ENCODE measurements at regions not wholly inside any gene's neighbourhood (a gene's known extent, or its start where the extent isn't known, plus 50 kb on each side); places are given as distances from the start of the nearest gene placed in this dataset.

- Histone ChIP-seq H3K4me3 (ENCODE audit: low read depth in 1 of 2, low read length in 2 of 2) (no peak overlapping the region), H3K36me3 (ENCODE audit: insufficient read depth, low read length) (no peaks in the 10 kb centered on the region), H3K27ac (ENCODE audit: low read depth, low read length) (no peak overlapping the region), H3K27me3 (ENCODE audit: control insufficient read depth in 1 of 2, insufficient read depth in 2 of 2, low read length in 2 of 2) (no peaks in the 10 kb centered on the region), H3K4me1 (ENCODE audit: insufficient read depth, low read length) (peaks cover 27% of the 10 kb centered on the region), H3K9ac (ENCODE audit: low read length) (no peak overlapping the region), H3K9me3 (ENCODE audit: low read length) (no peaks in the 10 kb centered on the region)
Observed at GRCh38 chr22:27132400-27132799, 475.0 kb downstream of the MIAT start.

- H3K36me3 ChIP-seq (ENCODE audit: insufficient read depth, low read length): no peaks in the 10 kb centered on the region
- H3K9me3 ChIP-seq (ENCODE audit: low read length): no peaks in the 10 kb centered on the region
- peaks cover 27% of the 10 kb centered on the region for H3K4me1 ChIP-seq (ENCODE audit: insufficient read depth, low read length)
- H3K27ac ChIP-seq (ENCODE audit: low read depth, low read length): no peak overlapping the region
- no peak overlapping the region for H3K4me3 ChIP-seq (ENCODE audit: low read depth in 1 of 2, low read length in 2 of 2)
- H3K9ac ChIP-seq (ENCODE audit: low read length): no peak overlapping the region
- H3K27me3 ChIP-seq (ENCODE audit: control insufficient read depth in 1 of 2, insufficient read depth in 2 of 2, low read length in 2 of 2): no peaks in the 10 kb centered on the region
Observed at GRCh38 chr22:27133019-27133431, 475.6 kb downstream of the MIAT start.

- H3K9me3 ChIP-seq (ENCODE audit: low read length): no peaks in the 10 kb centered on the region
- H3K27ac ChIP-seq (ENCODE audit: low read depth, low read length): no peak overlapping the region
- no peaks in the 10 kb centered on the region for H3K36me3 ChIP-seq (ENCODE audit: insufficient read depth, low read length)
- no peak overlapping the region for H3K4me3 ChIP-seq (ENCODE audit: low read depth in 1 of 2, low read length in 2 of 2)
- H3K27me3 ChIP-seq (ENCODE audit: control insufficient read depth in 1 of 2, insufficient read depth in 2 of 2, low read length in 2 of 2): no peaks in the 10 kb centered on the region
- H3K4me1 ChIP-seq (ENCODE audit: insufficient read depth, low read length): peaks cover 21% of the 10 kb centered on the region
- H3K9ac ChIP-seq (ENCODE audit: low read length): no peak overlapping the region
Observed at GRCh38 chr22:27133681-27134314, 476.4 kb downstream of the MIAT start.

GRCh38 chr22:27134315-27134701 is 476.9 kb downstream of the MIAT start:
- Histone ChIP-seq H3K27me3 (ENCODE audit: control insufficient read depth in 1 of 2, insufficient read depth in 2 of 2, low read length in 2 of 2) (no peaks in the 10 kb centered on the region), H3K27ac (ENCODE audit: low read depth, low read length) (no peak overlapping the region), H3K36me3 (ENCODE audit: insufficient read depth, low read length) (no peaks in the 10 kb centered on the region)

GRCh38 chr22:27135031-27135981 is 477.9 kb downstream of the MIAT start:
- Histone ChIP-seq H3K27me3 (ENCODE audit: control insufficient read depth in 1 of 2, insufficient read depth in 2 of 2, low read length in 2 of 2) (no peaks in the 10 kb centered on the region), H3K36me3 (ENCODE audit: insufficient read depth, low read length) (no peaks in the 10 kb centered on the region), H3K4me1 (ENCODE audit: insufficient read depth, low read length) (peaks cover 23% of the 10 kb centered on the region), H3K4me3 (ENCODE audit: low read depth in 1 of 2, low read length in 2 of 2) (no peak overlapping the region), H3K9ac (ENCODE audit: low read length) (no peak overlapping the region), H3K9me3 (ENCODE audit: low read length) (no peaks in the 10 kb centered on the region), H3K27ac (ENCODE audit: low read depth, low read length) (no peak overlapping the region)

More at GRCh38 chr22:27134315-27134701, 476.9 kb downstream of the MIAT start:
- Histone ChIP-seq H3K4me3 (ENCODE audit: low read depth in 1 of 2, low read length in 2 of 2) (no peak overlapping the region), H3K9ac (ENCODE audit: low read length) (no peak overlapping the region), H3K9me3 (ENCODE audit: low read length) (no peaks in the 10 kb centered on the region), H3K4me1 (ENCODE audit: insufficient read depth, low read length) (peaks cover 16% of the 10 kb centered on the region)

GRCh38 chr22:27136596-27136995 is 479.2 kb downstream of the MIAT start:
- no peaks in the 10 kb centered on the region for H3K27me3 ChIP-seq (ENCODE audit: control insufficient read depth in 1 of 2, insufficient read depth in 2 of 2, low read length in 2 of 2)
- H3K27ac ChIP-seq (ENCODE audit: low read depth, low read length): no peak overlapping the region
- H3K9me3 ChIP-seq (ENCODE audit: low read length): no peaks in the 10 kb centered on the region
- peaks cover 24% of the 10 kb centered on the region for H3K4me1 ChIP-seq (ENCODE audit: insufficient read depth, low read length)
- no peaks in the 10 kb centered on the region for H3K36me3 ChIP-seq (ENCODE audit: insufficient read depth, low read length)
- no peak overlapping the region for H3K4me3 ChIP-seq (ENCODE audit: low read depth in 1 of 2, low read length in 2 of 2)
- H3K9ac ChIP-seq (ENCODE audit: low read length): no peak overlapping the region

GRCh38 chr22:27137871-27138337 is 480.5 kb downstream of the MIAT start:
- H3K27me3 ChIP-seq (ENCODE audit: control insufficient read depth in 1 of 2, insufficient read depth in 2 of 2, low read length in 2 of 2): no peaks in the 10 kb centered on the region
- no peaks in the 10 kb centered on the region for H3K9me3 ChIP-seq (ENCODE audit: low read length)
- H3K9ac ChIP-seq (ENCODE audit: low read length): no peak overlapping the region
- no peak overlapping the region for H3K4me3 ChIP-seq (ENCODE audit: low read depth in 1 of 2, low read length in 2 of 2)
- H3K4me1 ChIP-seq (ENCODE audit: insufficient read depth, low read length): peaks cover 24% of the 10 kb centered on the region
- no peak overlapping the region for H3K27ac ChIP-seq (ENCODE audit: low read depth, low read length)
- H3K36me3 ChIP-seq (ENCODE audit: insufficient read depth, low read length): no peaks in the 10 kb centered on the region

- Histone ChIP-seq H3K27me3 (ENCODE audit: control insufficient read depth in 1 of 2, insufficient read depth in 2 of 2, low read length in 2 of 2) (no peaks in the 10 kb centered on the region), H3K4me3 (ENCODE audit: low read depth in 1 of 2, low read length in 2 of 2) (no peak overlapping the region), H3K4me1 (ENCODE audit: insufficient read depth, low read length) (peaks cover 22% of the 10 kb centered on the region), H3K9me3 (ENCODE audit: low read length) (no peaks in the 10 kb centered on the region), H3K9ac (ENCODE audit: low read length) (no peak overlapping the region), H3K36me3 (ENCODE audit: insufficient read depth, low read length) (no peaks in the 10 kb centered on the region), H3K27ac (ENCODE audit: low read depth, low read length) (no peak overlapping the region)
Observed at GRCh38 chr22:27138471-27138870, 481.1 kb downstream of the MIAT start.

- Histone ChIP-seq H3K27me3 (ENCODE audit: control insufficient read depth in 1 of 2, insufficient read depth in 2 of 2, low read length in 2 of 2) (no peaks in the 10 kb centered on the region), H3K9me3 (ENCODE audit: low read length) (no peaks in the 10 kb centered on the region), H3K27ac (ENCODE audit: low read depth, low read length) (no peak overlapping the region), H3K4me1 (ENCODE audit: insufficient read depth, low read length) (peaks cover 9% of the 10 kb centered on the region), H3K4me3 (ENCODE audit: low read depth in 1 of 2, low read length in 2 of 2) (no peak overlapping the region), H3K36me3 (ENCODE audit: insufficient read depth, low read length) (no peaks in the 10 kb centered on the region), H3K9ac (ENCODE audit: low read length) (no peak overlapping the region)
Observed at GRCh38 chr22:27139935-27140511, 482.6 kb downstream of the MIAT start.

GRCh38 chr22:27142286-27142685 is 484.9 kb downstream of the MIAT start:
- no peaks in the 10 kb centered on the region for H3K27me3 ChIP-seq (ENCODE audit: control insufficient read depth in 1 of 2, insufficient read depth in 2 of 2, low read length in 2 of 2)
- H3K36me3 ChIP-seq (ENCODE audit: insufficient read depth, low read length): no peaks in the 10 kb centered on the region
- no peaks in the 10 kb centered on the region for H3K9me3 ChIP-seq (ENCODE audit: low read length)
- H3K4me3 ChIP-seq (ENCODE audit: low read depth in 1 of 2, low read length in 2 of 2): no peak overlapping the region
- H3K9ac ChIP-seq (ENCODE audit: low read length): no peak overlapping the region
- H3K27ac ChIP-seq (ENCODE audit: low read depth, low read length): no peak overlapping the region
- H3K4me1 ChIP-seq (ENCODE audit: insufficient read depth, low read length): peaks cover 9% of the 10 kb centered on the region

GRCh38 chr22:27144321-27144720 is 486.9 kb downstream of the MIAT start:
- peaks cover 9% of the 10 kb centered on the region for H3K4me1 ChIP-seq (ENCODE audit: insufficient read depth, low read length)
- H3K36me3 ChIP-seq (ENCODE audit: insufficient read depth, low read length): no peaks in the 10 kb centered on the region
- H3K4me3 ChIP-seq (ENCODE audit: low read depth in 1 of 2, low read length in 2 of 2): no peak overlapping the region
- no peak overlapping the region for H3K9ac ChIP-seq (ENCODE audit: low read length)
- no peak overlapping the region for H3K27ac ChIP-seq (ENCODE audit: low read depth, low read length)
- H3K27me3 ChIP-seq (ENCODE audit: control insufficient read depth in 1 of 2, insufficient read depth in 2 of 2, low read length in 2 of 2): no peaks in the 10 kb centered on the region
- H3K9me3 ChIP-seq (ENCODE audit: low read length): no peaks in the 10 kb centered on the region

Data from muscle layer of colon (tissue), 2 donors.